Mammary epithelial cell (primary cell): ENCODE measurements at regions not wholly inside any gene's neighbourhood (a gene's known extent, or its start where the extent isn't known, plus 50 kb on each side); places are given as distances from the start of the nearest gene placed in this dataset.

Experiments used
- CTCF ChIP-seq, 2 donors: IDR thresholded peaks in 1 of 2; conservative IDR thresholded peaks in 1 of 2; 2 replicates each; pipeline ENCODE4 v1.5.1; 2011 to 2012; ENCODE audit warnings: inconsistent platforms in 2 of 2, low read length in 2 of 2, mild to moderate bottlenecking in 2 of 2, control low read depth in 1 of 2, low read depth in 1 of 2; ENCODE audit not compliant: insufficient read depth in 1 of 2; ENCODE audit errors: extremely low read depth in 1 of 2
- EZH2 ChIP-seq: IDR thresholded peaks from 2 replicates; pipeline ENCODE4 v1.6.1; 2012; ENCODE audit warnings: low read length, inconsistent platforms, borderline replicate concordance

DNA sequence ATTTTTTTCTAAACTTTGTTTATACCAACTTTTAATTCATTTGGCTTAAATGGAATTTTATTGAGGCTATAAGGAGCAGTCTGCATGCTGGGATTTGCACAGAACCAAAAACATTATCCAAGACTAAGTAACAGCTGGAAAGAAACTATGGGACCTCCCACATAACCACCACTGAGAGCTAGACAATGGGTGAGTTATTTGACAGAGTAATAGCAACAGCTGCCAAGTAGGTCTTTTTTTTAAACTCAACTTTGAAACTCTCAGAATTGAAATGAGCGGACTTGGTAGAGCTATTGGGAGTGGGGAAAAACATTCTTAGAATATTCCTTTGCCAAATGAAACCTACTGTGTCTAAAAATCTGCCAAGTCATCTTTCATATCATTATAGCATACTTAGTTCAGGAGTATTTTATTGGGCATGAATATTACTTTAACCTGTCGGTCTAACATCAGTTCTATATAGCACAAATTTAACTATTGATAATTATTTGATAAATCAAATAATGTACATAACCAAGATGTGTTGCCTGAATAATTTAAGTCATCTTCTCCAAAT lies 1428.0 kb downstream of the PCDH7 start:
- no peak for TF ChIP-seq CTCF (conservative IDR thresholded peaks at IDR 0.05 in 1 of 2, IDR thresholded peaks at IDR 0.05 in 1 of 2; ENCODE audit: extremely low read depth in 1 of 2, insufficient read depth in 1 of 2, low read depth in 1 of 2, low read length in 2 of 2)
- TF ChIP-seq EZH2, result no peak
